ENCODE measurements at regions not wholly inside any gene's neighbourhood (a gene's known extent, or its start where the extent isn't known, plus 50 kb on each side); places are given as distances from the start of the nearest gene placed in this dataset.

DNA sequence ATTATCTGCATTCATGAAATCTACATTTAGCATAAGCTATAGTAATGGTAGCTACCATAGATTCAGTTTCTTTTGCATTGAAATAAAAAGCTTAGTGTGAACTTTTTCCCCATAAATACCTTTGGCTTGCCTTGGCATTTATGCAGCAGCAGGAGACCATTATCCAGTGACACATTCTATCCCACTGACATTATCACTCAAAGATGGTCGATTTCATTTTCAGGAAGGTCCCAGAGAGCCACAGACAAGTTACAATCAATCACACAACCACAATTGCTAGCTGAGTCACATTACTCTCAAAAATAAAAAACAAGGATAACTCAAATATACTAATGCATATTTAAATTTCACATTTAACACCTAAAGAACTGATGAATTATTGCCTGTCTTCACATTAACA is 512.7 kb upstream of the CDH2 start:
- H3K4me3 ChIP-seq (ENCODE audit: low read depth, low read length): no peak overlapping the region
- TF ChIP-seq, protein P1, sequence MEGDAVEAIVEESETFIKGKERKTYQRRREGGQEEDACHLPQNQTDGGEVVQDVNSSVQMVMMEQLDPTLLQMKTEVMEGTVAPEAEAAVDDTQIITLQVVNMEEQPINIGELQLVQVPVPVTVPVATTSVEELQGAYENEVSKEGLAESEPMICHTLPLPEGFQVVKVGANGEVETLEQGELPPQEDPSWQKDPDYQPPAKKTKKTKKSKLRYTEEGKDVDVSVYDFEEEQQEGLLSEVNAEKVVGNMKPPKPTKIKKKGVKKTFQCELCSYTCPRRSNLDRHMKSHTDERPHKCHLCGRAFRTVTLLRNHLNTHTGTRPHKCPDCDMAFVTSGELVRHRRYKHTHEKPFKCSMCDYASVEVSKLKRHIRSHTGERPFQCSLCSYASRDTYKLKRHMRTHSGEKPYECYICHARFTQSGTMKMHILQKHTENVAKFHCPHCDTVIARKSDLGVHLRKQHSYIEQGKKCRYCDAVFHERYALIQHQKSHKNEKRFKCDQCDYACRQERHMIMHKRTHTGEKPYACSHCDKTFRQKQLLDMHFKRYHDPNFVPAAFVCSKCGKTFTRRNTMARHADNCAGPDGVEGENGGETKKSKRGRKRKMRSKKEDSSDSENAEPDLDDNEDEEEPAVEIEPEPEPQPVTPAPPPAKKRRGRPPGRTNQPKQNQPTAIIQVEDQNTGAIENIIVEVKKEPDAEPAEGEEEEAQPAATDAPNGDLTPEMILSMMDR (conservative IDR thresholded peaks at IDR 0.05; ENCODE audit: low read depth, low read length): no peak
- no peak for DNase-seq (ENCODE audit: low read depth)

DNA sequence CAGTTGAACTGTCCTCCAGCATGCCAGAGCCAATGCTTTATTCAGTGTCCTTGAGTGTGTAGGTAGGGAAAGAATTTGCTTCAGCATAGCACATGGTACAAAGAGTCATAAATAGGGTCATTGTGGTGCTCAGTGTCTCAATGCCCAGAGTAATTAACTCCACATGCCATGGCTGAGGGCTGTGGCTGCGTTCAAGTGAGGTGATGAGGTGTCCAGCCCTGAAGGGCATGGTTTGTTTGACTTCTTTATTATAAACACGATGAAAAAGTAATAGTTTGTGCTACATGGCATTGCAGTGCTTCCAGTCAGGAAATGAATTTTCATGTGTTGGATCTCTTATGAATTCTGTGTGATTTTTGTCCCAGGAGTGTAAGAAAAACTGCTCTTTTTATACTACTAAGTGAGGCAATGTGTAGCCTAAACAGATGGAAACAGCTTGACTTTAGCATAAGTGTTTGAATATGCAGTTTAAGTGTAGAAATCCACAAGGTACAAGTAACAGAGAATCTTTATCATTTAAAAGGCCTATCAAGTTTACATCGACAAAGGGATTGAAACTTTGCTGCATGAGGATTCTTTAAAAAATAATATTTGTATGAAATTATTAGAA is 507.9 kb upstream of the CDH2 start:
- TF ChIP-seq, protein P1 (conservative IDR thresholded peaks at IDR 0.05; ENCODE audit: low read depth, low read length): no peak
- H3K4me3 ChIP-seq (ENCODE audit: low read depth, low read length): no peak overlapping the region
- no peak for DNase-seq (ENCODE audit: low read depth)

DNA sequence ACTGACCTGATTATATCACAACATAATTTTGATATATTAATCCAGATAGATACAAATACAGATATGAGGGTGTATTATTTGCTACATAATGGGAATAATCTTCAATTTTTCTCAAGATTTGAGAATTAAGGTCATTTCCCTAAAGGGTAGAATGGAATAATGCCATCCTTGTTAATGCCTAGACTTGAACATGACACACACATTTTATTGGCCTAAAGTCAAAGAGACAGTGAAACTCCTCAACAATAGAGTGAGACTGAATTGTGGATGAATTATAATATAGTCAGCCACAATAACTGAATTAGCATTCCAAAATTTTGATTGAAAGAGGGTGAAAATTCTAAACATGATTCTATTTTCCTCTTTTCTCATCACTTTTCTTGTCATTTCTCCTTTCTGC is 506.0 kb upstream of the CDH2 start:
- H3K4me3 ChIP-seq (ENCODE audit: low read depth, low read length): no peak overlapping the region
- TF ChIP-seq, protein P1 (conservative IDR thresholded peaks at IDR 0.05; ENCODE audit: low read depth, low read length): no peak
- DNase-seq (ENCODE audit: low read depth): no peak

DNA sequence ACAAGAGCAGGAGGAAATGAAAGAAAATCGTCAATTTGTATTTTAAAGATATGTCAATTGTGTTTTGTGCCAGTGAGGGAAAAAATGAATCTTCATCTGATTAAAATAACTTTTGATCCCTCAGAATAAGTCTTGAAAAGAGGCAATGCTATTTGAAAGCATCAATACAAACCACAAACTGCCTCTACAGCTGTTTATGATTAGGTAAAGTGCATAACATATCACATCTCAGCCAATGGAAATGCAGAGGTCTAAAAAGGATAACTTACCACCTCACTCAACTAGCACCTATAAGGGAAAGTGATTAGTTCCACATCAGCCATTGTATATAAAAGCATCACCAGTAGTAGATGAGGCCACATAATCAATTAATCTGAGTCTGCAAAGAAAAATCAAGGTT is 492.2 kb upstream of the CDH2 start:
- H3K4me3 ChIP-seq (ENCODE audit: low read depth, low read length): no peak overlapping the region
- DNase-seq (ENCODE audit: low read depth): no peak
- TF ChIP-seq, protein P1 (conservative IDR thresholded peaks at IDR 0.05; ENCODE audit: low read depth, low read length): no peak

DNA sequence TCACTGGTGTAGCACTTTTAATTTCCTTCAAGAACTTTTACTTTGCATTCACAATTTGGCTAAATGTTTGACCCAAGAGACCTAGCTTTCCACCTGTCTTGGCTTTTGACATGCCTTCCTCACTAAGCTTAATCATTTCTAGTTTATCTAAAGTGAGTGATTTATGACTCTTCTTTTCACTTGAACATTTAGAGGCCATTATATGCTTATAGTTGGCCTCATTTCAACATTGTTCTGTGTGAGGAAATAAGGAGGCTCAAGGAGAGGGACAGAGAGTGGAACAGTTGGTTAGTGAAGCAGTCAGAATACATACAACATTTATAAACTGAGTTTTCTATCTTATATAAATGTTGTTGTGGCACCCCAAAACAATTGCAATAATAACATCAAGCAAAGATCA is 489.3 kb upstream of the CDH2 start:
- H3K4me3 ChIP-seq (ENCODE audit: low read depth, low read length): no peak overlapping the region
- TF ChIP-seq, protein P1 (conservative IDR thresholded peaks at IDR 0.05; ENCODE audit: low read depth, low read length): no peak
- no peak for DNase-seq (ENCODE audit: low read depth)

DNA sequence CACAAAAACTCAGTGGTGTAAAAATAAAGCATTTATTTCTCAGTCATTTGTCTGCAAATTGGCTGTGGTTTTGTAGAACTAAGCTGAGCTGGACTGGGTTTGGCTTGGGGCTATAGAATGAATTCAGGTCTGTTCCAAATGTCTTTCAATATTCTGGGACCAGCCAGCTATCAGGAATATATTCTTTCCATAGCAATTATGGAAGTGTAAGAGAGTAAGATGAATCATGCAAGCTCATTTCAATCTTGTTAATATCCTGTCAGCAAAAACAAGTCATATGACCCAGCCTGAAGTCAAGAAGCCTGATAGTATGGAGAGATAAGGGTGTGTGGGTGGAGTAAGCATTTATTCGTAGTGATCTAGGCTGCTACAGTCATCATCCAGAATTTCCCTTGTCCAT is 481.0 kb upstream of the CDH2 start:
- no peak overlapping the region for H3K4me3 ChIP-seq (ENCODE audit: low read depth, low read length)
- TF ChIP-seq, protein P1 (conservative IDR thresholded peaks at IDR 0.05; ENCODE audit: low read depth, low read length): no peak
- DNase-seq (ENCODE audit: low read depth): no peak

DNA sequence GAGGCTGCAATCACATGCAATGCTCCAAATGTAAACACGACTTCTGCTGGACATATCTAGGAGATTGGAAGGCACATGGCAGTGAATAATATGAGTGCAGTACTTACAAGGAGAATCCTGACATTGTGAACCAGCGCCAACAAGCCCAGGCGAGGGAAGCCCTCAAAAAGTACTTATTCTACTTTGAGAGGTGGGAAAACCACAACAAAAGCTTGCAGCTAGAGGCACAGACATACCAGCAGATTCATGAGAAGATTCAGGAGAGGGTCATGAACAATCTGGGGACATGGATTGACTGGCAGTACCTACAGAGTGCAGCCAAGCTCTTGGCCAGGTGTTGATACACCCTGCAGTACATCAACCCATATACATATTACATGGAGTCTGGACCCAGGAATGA is 475.7 kb upstream of the CDH2 start:
- H3K4me3 ChIP-seq (ENCODE audit: low read depth, low read length): no peak overlapping the region
- no peak for DNase-seq (ENCODE audit: low read depth)
- TF ChIP-seq, protein P1 (conservative IDR thresholded peaks at IDR 0.05; ENCODE audit: low read depth, low read length): no peak
